Activated naive CD8-positive, alpha-beta T cell treated with anti-CD3 and anti-CD28 coated beads, Interleukin-2, amount 10 ng/mL, durations not matched to agents 7 days and 5 days (primary cell): ENCODE measurements at regions not wholly inside any gene's neighbourhood (a gene's known extent, or its start where the extent isn't known, plus 50 kb on each side); places are given as distances from the start of the nearest gene placed in this dataset.

Experiments
- ATAC-seq: fragments of 150-1000 bp; cut with Tn5 transposase; one replicate; pipeline ENCODE4 v1.10.0; 2021; ENCODE audit warnings: low read depth, moderate library complexity
- POLR2A ChIA-PET: fragments of 350-600 bp; sonication (Branson Sonifier 250); formaldehyde crosslinking; loops from one replicate; lab custom pipeline; 2021; ENCODE audit warnings: antibody characterized with exemption; lab: Charles Lee
- DNase-seq: peaks from one replicate; pipeline ENCODE4 v3.0.0; 2021
- H3K27ac Mint-ChIP-seq: one replicate; pipeline ENCODE4 v1.8.0; 2022; ENCODE audit warnings: mild to moderate bottlenecking, mixed read lengths
- H3K27me3 Mint-ChIP-seq: one replicate; pipeline ENCODE4 v1.8.0; 2022; ENCODE audit warnings: mild to moderate bottlenecking, moderate library complexity, mixed read lengths
- H3K36me3 Mint-ChIP-seq: one replicate; pipeline ENCODE4 v1.8.0; 2021; ENCODE audit warnings: mild to moderate bottlenecking, mixed read lengths
- H3K4me1 Mint-ChIP-seq: one replicate; pipeline ENCODE4 v1.8.0; 2021; ENCODE audit warnings: mixed read lengths
- H3K4me3 Mint-ChIP-seq: one replicate; pipeline ENCODE4 v1.8.0; 2022; ENCODE audit warnings: mild to moderate bottlenecking, moderate library complexity, mixed read lengths
- H3K9me3 Mint-ChIP-seq: one replicate; pipeline ENCODE4 v1.8.0; 2021; ENCODE audit warnings: mixed read lengths

DNA sequence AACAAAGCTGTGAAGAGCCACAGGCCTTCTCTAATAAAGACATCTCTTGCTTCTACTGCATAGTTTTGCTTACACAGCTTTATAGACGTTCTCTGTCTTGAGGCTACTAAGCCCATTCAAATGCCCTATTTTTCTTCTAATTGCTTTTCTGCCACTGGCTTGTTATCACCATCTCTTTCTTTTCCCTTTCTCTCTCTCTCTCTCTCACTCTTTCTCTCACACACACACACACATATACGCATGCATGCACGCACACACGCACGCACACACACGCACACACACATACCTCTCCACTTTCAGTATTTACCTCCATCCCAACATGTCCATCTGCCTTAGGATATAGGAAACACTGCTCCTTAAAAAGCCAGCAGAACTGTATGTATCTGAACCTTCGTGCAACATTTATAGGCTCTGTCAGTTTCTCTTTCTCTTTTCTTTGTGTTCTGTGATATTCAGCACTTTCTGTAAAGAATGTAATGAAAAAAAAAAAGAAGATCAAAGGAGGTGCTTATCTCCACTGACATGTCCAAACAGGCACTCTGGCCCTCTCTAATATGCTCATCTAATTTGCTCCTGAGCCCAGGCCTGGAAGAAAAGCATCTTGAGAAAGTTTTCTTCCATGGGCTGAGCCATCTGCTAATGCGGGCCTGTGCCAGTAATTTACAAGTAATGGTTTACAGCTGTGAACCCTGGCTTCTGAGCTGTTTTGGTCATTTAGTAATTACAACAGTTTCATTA lies 1046.7 kb upstream of the MAP3K7 start:
- H3K27ac Mint-ChIP-seq: no peak overlapping the region
- DNase-seq (no peak), ATAC-seq (no peak)
- no peaks in the 10 kb centered on the region for H3K27me3 Mint-ChIP-seq
- H3K9me3 Mint-ChIP-seq: no peaks in the 10 kb centered on the region
- H3K36me3 Mint-ChIP-seq: no peaks in the 10 kb centered on the region
- H3K4me1 Mint-ChIP-seq: no peaks in the 10 kb centered on the region
- POLR2A ChIA-PET: no interaction called here
- no peak overlapping the region for H3K4me3 Mint-ChIP-seq

DNA sequence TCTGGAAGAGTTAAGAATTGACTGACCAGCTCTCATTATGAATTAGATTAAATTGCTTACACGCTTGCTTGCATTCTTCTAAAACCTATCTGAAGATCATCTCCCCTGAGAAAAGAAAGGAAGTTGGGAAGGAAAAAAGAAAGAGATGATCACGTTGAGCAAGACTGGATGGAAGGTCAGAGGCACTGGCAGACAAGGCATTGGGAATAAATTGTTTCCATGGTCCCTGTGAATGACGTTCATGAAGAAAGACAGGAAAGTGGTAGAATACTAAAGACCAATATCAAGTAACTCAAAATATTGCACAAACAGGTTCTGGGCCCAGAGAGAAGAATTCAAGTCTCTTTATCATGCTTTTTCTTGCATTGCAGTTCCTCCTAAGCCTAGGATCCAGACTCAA lies 1045.4 kb upstream of the MAP3K7 start:
- DNase-seq: no peak
- no peaks in the 10 kb centered on the region for H3K27me3 Mint-ChIP-seq
- POLR2A ChIA-PET: no interaction called here
- no peaks in the 10 kb centered on the region for H3K36me3 Mint-ChIP-seq
- ATAC-seq: no peak
- H3K4me3 Mint-ChIP-seq: no peak overlapping the region
- H3K27ac Mint-ChIP-seq: no peak overlapping the region
- no peaks in the 10 kb centered on the region for H3K4me1 Mint-ChIP-seq
- no peaks in the 10 kb centered on the region for H3K9me3 Mint-ChIP-seq

DNA sequence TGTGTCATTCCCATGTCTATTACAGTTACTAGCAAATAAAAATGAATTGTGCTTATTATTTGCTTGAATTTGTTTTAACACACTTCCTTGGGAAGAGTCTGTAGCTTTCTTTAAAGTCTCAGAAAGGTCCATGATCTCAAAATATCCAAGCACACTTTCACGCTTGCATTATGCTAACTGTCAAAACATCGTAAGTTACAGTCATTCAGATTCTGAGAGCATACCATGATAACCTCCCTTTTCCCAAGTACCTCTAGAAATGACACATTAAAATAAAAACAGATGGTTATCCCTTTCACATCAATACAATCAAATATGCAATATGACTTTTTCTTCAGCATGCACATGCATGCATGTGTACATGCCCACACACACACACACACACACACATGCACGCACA lies 1044.4 kb upstream of the MAP3K7 start:
- no peak for DNase-seq
- Mint-ChIP-seq H3K27ac (no peak overlapping the region), H3K36me3 (no peaks in the 10 kb centered on the region), H3K4me1 (no peaks in the 10 kb centered on the region), H3K27me3 (no peaks in the 10 kb centered on the region), H3K9me3 (no peaks in the 10 kb centered on the region), H3K4me3 (no peak overlapping the region)
- POLR2A ChIA-PET: no interaction called here
- ATAC-seq: no peak

DNA sequence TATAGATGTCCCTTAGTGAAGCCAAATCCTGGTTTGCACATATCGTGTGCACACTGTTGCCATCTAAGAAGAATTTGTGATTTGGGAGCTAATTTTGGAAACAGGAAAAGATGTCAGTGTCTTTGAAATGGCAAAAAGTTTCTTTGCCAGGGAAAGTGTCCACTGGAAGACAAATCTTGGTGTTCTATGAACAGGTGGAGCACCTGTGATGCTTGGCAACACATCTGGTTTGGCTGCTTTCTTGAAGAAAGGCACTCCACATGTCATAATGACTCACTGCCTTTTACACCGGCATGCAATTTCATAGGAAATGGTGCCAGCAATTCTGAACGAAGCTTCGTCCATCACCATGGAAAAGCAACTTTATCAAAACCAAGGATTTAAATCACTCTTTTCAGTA lies 1040.0 kb upstream of the MAP3K7 start:
- Mint-ChIP-seq H3K27ac (no peak overlapping the region), H3K27me3 (no peaks in the 10 kb centered on the region), H3K9me3 (no peaks in the 10 kb centered on the region), H3K4me1 (no peaks in the 10 kb centered on the region), H3K4me3 (no peak overlapping the region), H3K36me3 (no peaks in the 10 kb centered on the region)
- DNase-seq (no peak), ATAC-seq (no peak)
- POLR2A ChIA-PET: no interaction called here

DNA sequence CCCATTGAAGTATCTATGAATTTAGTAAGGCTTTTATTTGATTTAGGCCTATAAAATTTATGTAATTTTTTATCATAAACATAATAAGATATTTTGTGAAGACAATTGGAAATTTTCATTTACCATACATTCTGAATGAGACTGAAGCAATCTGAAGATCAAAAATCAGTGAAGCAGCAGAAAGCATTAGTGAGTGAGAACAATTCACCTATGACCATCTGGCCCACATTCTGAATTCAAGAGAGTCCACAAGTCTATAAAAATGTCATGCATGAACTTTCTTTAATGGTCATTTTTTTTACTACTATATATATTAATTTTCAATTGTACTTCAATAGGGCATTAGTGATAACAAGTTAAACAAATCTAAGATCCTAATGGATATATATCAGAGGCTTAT lies 1026.6 kb upstream of the MAP3K7 start:
- ATAC-seq (no peak), DNase-seq (no peak)
- Mint-ChIP-seq H3K36me3 (no peaks in the 10 kb centered on the region), H3K4me3 (no peak overlapping the region), H3K4me1 (no peaks in the 10 kb centered on the region), H3K27me3 (no peaks in the 10 kb centered on the region), H3K9me3 (no peaks in the 10 kb centered on the region), H3K27ac (no peak overlapping the region)
- POLR2A ChIA-PET: no interaction called here

DNA sequence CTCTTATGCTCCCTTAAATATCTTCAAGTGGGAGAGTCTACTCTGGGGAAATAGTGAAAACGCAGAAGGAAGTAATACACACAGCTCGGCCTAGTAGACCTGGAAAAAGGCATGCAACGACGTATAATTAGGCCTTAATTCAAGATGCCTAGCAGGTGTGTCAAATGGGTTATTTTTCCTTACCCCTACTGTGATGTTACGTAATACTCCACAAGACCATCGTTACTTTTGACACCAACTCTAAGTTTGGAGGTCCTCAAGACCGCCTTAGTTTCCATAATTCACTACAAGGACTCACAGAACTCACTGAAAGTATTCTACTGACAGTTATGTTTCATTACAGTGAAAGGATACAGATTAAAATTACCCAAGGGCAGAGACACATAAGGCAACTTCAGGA lies 1024.3 kb upstream of the MAP3K7 start:
- Mint-ChIP-seq H3K27me3 (peaks cover 1% of the 10 kb centered on the region), H3K4me1 (no peaks in the 10 kb centered on the region), H3K4me3 (no peak overlapping the region), H3K9me3 (no peaks in the 10 kb centered on the region), H3K27ac (no peak overlapping the region), H3K36me3 (no peaks in the 10 kb centered on the region)
- ATAC-seq (no peak), DNase-seq (no peak)
- POLR2A ChIA-PET: no interaction called here

DNA sequence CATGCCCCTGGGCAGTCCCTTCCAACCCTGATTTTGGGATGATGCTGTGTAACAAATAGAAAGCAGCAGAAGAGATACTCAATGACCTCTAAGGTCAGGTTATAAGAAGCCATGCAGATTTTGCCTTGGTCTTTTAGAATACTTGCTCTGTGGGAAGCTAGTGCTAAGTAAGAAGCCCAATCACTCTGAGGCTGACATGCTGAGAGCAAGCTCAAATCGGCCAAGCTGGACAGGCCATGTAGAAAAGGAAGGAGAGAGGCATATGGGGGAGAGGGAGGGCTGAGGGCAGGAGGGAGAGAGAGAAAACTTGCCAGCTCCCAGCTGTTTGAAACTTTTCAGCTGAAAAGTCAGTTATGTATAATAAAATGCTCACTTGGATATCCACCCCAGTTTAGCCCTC lies 1021.6 kb upstream of the MAP3K7 start:
- POLR2A ChIA-PET: no interaction called here
- Mint-ChIP-seq H3K4me1 (no peaks in the 10 kb centered on the region), H3K9me3 (no peaks in the 10 kb centered on the region), H3K4me3 (no peak overlapping the region), H3K36me3 (no peaks in the 10 kb centered on the region), H3K27ac (no peak overlapping the region), H3K27me3 (peaks cover 1% of the 10 kb centered on the region)
- DNase-seq: no peak
- ATAC-seq: no peak

DNA sequence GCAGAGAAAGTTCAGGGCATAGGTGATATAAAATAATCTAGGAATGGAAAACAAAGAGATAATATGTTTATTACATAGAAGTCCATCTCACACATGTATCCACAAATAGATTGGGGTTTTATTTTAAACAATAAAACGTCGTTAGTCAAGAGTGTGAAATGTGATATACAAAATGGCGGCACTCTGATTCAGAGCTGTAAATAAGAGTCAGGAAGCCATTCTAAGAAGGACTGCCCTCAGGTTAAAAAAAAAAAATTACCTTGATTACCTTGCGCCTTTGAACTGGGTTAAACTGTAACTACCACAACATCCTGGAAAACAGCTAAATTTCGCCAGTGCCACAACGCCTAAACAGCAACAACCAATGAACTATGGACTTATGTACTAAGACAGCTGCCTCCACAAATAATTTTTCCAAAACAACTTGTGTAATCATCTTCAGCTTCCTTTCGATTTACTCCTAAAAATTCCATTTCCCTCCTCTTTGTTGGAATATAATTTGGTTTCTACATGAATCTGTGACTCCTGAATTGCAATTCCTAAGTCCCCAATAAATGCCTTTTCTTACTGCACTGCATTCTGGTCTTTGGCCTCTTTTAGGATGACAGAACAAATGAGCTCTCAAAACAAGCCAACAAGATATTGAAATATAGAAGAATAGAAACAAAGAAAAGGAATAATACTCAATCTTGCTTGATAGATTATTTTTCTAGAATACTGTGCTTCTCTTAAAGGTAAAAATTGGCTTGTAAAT lies 1019.5 kb upstream of the MAP3K7 start:
- Mint-ChIP-seq H3K4me3 (no peak overlapping the region), H3K36me3 (no peaks in the 10 kb centered on the region), H3K27ac (no peak overlapping the region), H3K4me1 (no peaks in the 10 kb centered on the region), H3K9me3 (no peaks in the 10 kb centered on the region), H3K27me3 (peaks cover 1% of the 10 kb centered on the region)
- no peak for DNase-seq
- no peak for ATAC-seq
- POLR2A ChIA-PET: no interaction called here

DNA sequence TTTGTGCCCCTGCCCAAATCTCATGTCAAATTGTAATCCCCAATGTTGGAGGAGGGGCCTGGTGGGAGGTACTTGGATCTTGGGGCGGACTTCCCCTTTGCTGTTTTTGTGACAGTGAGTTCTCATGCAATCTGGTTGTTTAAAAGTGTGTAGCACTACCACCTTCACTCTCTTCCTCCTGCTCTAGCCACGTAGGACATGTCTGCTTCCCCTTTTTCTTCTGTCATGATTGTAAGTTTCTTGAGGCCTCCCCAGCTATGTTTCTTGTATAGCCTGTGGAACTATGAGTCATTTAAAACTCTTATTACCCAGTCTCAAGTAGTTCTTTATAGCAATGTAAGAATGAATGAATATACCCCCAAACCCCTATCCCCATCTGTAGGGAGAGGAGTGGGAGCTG lies 1013.7 kb upstream of the MAP3K7 start:
- H3K36me3 Mint-ChIP-seq: no peaks in the 10 kb centered on the region
- ATAC-seq (no peak), DNase-seq (no peak)
- no peak overlapping the region for H3K27ac Mint-ChIP-seq
- POLR2A ChIA-PET: no interaction called here
- H3K27me3 Mint-ChIP-seq: no peaks in the 10 kb centered on the region
- no peak overlapping the region for H3K4me3 Mint-ChIP-seq
- no peaks in the 10 kb centered on the region for H3K9me3 Mint-ChIP-seq
- no peaks in the 10 kb centered on the region for H3K4me1 Mint-ChIP-seq

DNA sequence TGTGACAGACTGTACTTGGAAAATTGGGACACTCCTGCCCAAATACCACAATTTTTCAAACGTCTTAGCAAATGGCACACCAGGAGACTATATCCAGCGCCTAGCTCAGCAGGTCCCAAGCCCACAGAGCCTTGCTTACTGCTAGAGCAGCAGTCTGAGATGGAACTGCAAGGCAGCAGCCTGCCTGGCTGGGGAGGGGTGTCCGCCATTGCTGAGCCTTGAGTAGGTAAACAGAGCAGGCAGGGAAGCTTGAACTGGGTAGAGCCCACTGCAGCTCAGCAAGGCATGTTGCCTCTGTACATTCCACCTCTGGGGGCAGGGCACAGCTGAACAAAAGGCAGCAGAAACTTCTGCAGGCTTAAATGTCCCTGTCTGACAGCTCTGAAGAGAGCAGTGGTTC lies 1003.3 kb upstream of the MAP3K7 start:
- DNase-seq (no peak), ATAC-seq (no peak)
- Mint-ChIP-seq H3K9me3 (no peaks in the 10 kb centered on the region), H3K27me3 (no peaks in the 10 kb centered on the region), H3K4me3 (no peak overlapping the region), H3K27ac (no peak overlapping the region), H3K36me3 (no peaks in the 10 kb centered on the region), H3K4me1 (no peaks in the 10 kb centered on the region)
- POLR2A ChIA-PET: no interaction called here

DNA sequence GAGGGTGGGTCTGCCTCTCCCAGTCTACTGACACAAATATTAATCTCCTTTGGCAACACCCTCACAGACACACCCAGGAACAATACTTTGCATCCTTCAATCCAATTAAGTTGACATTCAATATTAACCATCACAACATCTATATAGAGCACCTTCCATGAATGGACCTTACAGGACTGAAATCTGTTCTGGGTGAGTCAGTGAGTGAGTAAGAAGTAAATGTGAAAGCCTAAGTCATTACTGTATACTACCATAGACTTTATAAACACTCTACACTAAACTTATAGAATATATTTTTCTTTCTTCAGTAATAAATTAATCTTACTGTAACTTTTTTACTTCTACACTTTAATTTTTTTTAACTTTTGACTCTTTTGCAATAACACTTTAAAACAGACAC lies 993.8 kb upstream of the MAP3K7 start:
- POLR2A ChIA-PET: no interaction called here

DNA sequence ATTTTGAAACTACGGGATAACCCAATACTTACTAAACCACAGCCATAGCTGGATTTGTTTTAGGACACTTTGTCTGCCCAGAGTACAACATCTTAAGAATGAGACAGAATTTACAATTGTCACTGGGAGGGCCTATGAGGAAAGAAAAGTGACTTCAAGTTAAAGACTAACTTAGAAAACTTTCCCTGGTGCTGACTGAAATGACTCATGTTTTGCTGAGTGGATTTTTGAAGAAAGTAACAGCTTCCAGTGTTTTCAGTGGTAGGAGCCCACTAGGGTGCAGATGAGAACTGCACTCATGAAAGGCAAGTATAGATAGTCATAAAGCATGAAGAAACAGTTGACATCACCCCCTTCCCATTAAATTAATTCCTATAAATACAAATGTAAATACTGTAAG lies 988.2 kb upstream of the MAP3K7 start:
- Mint-ChIP-seq H3K27ac (no peak overlapping the region), H3K4me1 (no peaks in the 10 kb centered on the region), H3K36me3 (no peaks in the 10 kb centered on the region), H3K27me3 (no peaks in the 10 kb centered on the region), H3K9me3 (no peaks in the 10 kb centered on the region), H3K4me3 (no peak overlapping the region)
- no peak for DNase-seq
- POLR2A ChIA-PET: no interaction called here
- no peak for ATAC-seq

More for the DNA sequence above, 993.8 kb upstream of the MAP3K7 start:
- ATAC-seq (no peak), DNase-seq (no peak)
- no peaks in the 10 kb centered on the region for H3K36me3 Mint-ChIP-seq
- H3K9me3 Mint-ChIP-seq: no peaks in the 10 kb centered on the region
- H3K27me3 Mint-ChIP-seq: no peaks in the 10 kb centered on the region
- no peak overlapping the region for H3K27ac Mint-ChIP-seq
- no peaks in the 10 kb centered on the region for H3K4me1 Mint-ChIP-seq
- H3K4me3 Mint-ChIP-seq: no peak overlapping the region

DNA sequence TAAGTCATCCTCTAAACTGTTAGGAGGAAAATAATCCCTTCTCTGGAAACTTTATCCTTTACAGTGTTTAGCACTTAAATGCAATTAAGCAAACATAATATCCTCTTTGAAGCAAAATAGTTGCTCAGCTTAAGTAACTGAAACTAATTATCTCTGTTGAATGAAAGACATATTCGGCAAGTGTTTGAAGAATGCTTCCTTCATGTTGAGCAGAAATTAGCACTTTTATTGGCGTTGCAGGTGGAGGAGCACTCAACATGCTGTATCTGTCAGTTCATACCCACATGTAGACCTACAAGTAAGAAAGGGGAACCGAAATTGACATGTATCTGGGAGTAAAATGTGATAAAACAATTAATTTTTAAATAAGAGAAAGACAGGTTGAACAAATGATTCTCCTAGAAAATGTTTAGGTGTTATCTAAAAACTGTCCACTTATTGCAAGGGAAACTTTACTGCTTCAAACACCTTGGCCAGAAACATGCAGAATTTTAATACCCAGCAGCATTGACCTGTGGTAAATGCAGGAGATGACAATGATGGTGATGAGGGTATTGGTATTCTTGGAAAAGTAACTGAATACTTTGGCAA lies 987.0 kb upstream of the MAP3K7 start:
- Mint-ChIP-seq H3K36me3 (no peaks in the 10 kb centered on the region), H3K9me3 (no peaks in the 10 kb centered on the region), H3K4me3 (no peak overlapping the region), H3K4me1 (no peaks in the 10 kb centered on the region), H3K27me3 (no peaks in the 10 kb centered on the region), H3K27ac (no peak overlapping the region)
- ATAC-seq (no peak), DNase-seq (no peak)
- POLR2A ChIA-PET: no interaction called here

DNA sequence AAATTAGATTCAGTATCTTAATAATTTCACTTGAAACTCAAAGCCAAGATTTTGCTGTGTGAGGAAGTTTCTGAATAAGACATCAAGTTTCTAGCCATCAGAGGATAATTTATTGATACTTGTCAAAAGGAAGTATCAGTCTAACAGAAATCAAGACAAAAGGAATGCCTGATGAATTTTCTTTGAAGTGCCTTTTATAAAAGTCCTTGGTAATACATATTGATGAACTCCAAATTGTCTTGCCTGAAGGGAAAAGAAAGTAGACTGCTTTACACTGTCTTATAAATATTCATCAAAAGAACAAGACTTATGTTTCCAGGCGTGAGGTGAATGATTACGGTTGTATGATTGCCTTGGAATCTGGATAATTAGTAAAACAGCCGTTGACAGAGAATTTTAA lies 986.0 kb upstream of the MAP3K7 start:
- H3K4me3 Mint-ChIP-seq: no peak overlapping the region
- no peaks in the 10 kb centered on the region for H3K36me3 Mint-ChIP-seq
- H3K4me1 Mint-ChIP-seq: no peaks in the 10 kb centered on the region
- ATAC-seq (no peak), DNase-seq (no peak)
- H3K27me3 Mint-ChIP-seq: no peaks in the 10 kb centered on the region
- POLR2A ChIA-PET: no interaction called here
- H3K9me3 Mint-ChIP-seq: no peaks in the 10 kb centered on the region
- H3K27ac Mint-ChIP-seq: no peak overlapping the region
